NCI-H1105 (cell line): ENCODE measurements at regions not wholly inside any gene's neighbourhood (a gene's known extent, or its start where the extent isn't known, plus 50 kb on each side); places are given as distances from the start of the nearest gene placed in this dataset.
"Not testable (repeated sequence)": the region's sequence is repeated elsewhere in the genome, so short reads cannot be mapped to it uniquely, and the experiment has no call there.

Source experiments
- DNase-seq: peaks from one replicate; lab custom pipeline; 2025; lab: John Stamatoyannopoulos, UW

DNA sequence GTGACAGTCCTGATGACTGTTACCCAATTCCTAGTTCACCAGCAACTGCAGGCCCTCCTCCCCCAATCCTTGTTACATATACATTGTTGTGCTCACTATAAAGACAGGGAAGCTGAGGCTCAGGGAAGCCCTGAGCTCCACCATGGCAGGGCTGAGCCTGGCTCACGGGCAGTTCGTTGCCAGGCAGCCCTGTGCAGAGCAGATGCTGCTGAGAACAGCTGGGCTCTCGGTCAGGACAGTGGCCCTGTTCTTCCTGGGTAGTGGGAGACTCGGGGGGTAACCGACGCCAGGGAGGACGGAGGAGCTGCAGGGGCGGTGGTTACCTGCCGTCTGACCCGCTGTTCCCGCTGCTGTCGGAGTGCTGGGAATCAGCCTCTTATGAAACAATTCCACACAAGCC, 80.9 kb upstream of the ZNF469 start:
- DNase-seq = no peak

DNA sequence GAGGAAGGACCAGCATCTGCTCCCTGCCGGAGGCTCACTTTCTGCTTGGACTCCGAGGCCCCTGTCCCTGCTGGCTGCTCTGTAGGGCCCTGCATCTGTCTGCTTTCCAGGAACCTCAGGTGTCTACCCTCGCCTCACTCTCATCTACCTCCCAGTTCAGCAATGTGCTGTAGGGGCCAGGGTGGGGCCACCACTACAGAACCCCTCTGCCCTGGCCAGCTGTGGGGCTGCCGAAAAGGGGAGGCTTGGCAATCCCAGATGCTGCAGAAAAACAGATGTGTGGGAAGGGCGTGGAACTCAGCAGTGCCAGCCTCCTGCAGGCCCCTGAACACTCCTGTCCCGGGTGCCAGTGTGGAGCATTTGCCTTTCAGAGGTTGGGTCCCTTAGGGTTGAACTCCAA, 80.1 kb upstream of the ZNF469 start:
- DNase-seq = no peak

DNA sequence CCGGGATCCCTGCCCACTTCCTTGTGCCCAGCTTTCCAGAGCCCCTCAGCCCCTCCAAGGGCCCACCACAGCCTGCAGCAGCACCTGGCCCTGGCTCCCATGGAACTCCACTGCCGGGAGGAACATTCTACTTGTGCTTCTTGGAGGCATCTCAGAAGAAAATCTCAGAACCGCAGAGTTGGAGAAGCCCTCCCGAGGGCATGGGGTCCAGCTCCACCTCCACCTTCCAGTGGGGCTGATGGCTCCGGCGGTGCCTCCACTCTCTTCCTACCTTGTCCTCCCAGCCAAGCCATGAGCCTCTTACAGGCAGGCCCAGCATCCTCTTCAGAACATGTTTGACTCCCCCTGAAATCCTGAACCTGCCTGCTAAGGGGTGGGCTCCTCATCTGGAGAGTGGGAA, 79.4 kb upstream of the ZNF469 start:
- no peak for DNase-seq

DNA sequence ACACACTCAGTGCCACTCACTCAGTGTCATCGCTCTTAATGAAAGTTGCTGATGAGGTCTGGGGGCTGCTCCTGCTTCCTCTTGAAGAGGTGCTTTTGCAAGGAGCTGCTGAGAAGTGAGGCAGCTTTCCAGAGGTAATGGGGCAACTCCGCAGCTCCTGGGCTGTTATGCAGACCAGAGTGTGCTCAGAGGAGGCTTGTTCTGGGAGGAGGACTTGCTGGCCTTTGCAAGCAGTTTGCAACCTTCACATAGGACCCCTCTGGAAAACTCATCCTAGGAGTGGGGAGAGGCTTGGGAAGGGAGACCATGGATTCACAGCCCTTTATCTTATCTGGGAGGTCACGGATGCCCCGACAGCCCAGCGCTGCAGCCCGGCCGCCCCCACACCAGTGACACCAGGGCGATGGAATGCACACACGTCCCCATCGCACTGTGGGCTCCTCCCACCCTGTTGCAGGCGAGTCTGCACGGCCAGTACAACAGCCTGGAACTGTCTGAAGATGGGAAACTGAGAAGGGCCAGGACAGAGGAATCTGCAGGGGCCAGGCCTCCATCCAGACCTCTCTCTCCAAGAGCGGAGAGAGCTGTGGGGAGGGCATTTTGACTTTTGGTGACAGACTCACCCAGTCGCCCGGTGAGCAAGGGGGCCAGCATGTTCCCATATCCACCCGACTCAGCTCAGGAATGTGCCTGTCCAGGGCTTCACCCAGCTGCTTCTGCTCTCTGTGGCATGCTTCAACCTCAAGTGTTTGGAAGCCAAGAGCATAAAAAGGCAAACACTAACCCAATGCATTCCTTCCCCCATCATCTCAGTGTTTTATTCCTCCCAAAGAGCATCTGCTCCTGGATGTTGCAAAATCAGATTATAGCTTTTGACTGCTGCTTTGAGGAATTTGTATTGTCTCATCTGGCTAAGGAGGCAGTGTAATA, 78.6 kb upstream of the ZNF469 start:
- DNase-seq = no peak

DNA sequence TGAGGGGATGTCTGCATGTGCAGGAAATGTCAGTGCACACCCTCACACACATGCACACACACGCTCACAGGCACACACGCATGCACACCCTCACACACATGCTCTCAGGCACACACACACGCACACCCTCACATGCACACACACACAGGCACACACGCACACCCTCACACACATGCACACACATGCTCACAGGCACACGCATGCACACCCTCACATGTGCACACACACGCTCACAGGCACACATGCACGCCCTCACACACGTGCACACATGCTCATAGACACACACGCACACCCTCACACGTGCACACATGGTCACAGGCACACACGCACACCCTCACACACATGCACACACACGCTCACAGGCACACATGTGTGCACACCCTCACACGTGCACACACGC, 77.6 kb upstream of the ZNF469 start:
- no peak for DNase-seq

DNA sequence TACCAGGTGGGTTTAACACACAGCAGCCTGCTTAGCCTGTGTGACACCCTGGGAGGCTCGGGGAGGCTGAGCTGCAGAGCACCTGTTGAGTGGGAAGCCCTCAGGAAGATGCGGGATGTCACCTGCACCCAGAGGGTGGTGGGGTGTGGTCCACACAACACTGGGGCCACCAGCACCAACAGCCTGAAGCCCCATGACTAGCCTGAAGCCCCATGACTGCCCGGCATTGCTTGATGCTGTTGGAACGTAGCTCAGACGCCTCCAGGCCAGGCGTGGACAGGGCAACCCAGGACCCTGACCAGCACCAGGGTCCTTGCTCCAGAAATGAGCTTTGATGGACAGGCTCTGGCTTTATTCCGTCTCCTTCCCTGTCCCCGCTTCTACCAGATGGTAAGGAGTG, 76.3 kb upstream of the ZNF469 start:
- no peak for DNase-seq

DNA sequence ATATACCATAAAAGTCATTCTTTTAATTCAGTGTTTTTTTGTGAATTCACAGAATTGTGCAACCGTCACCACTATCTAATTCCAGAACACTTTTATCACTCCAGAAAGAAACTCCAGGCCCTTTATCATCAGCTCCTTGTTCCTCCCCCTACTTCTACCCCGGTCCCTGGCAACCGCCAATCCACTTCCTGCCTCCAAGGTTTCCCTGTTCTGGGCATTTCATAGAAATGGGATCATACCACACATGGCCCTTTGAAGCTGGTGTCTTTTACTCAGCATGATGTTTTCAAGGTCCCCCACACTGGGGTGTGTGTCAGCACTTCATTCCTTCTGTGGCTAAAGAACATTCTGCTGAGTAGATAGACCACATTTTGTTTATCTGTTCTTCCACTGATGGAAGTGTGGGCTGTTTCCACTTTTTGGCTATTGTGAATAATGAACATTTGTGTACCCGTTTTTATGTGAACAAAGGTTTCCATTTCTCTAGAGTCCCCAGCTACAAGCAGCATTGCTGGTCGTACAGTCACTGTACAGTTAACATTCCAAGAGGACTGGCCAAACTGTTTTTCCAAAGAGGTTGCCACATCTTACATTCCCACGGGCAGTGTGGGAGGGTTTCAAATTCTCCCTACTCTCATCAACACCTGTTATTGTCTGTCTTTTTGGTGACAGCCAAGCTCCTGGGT, 75.8 kb upstream of the ZNF469 start:
- DNase-seq = no peak

DNA sequence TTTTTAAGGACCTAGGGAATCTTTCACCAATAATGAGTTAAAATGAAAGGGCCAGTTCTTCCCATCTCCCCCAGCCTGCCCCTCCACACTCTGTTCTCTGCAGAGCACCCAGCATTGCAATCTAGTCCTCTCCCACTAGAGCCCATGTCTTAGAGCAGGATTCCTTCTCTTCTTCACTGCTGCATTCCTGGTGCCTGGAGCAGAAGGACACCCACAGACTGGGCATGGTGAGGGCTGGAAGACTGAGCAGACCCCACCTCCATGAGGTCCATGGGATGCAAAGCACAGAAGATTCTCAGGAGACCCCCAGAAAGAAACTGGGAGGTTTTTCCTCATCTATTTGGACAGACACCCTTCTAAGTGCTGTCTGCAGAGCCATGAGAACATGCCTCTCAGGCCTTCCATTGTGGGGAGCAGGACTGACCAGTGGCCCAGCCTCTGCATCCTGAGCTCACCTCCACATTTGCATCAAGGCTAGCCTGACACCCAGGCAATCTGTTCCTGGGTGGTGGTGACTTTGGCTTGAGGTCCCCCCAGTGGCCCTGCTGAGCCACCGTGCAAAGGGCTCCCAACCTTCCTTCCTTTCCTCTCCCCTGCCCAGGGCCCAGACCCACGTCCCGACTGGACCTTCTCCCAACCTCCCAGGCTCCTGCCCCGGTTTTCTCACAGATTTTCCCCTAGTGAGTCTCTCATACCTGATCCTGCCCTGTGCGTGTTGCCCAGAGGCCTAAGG, 74.2 kb upstream of the ZNF469 start:
- DNase-seq = no peak

DNA sequence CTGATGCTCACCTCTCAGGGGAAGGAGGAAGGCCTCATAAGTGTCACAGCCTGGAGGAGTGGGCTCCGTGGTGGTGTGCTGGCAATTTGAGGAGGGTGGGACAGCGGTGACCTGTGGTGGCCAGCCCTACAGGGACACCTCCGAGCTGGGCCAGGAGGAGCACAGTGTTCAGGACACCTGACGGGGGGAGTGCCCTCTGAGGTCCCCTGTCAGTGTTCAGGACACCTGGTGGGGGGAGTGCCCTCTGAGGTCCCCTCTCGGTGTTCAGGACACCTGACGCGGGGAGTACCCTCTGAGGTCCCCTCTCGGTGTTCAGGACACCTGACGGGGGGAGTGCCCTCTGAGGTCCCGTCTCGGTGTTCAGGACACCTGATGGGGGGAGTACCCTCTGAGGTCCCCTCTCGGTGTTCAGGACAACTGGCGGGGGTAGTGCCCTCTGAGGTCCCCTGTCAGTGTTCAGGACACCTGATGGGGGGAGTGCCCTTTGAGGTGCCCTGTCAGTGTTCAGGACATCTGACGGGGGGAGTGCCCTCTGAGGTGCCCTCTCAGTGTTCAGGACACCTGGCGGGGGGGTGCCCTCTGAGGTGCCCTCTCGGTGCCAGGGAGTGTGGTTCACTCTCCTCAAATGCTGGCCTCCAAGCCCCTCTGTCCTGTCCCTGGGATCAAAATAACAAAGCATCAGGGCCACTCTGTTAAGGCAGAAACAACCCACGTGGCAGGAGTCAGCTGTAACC, 73.4 kb upstream of the ZNF469 start:
- no peak for DNase-seq

DNA sequence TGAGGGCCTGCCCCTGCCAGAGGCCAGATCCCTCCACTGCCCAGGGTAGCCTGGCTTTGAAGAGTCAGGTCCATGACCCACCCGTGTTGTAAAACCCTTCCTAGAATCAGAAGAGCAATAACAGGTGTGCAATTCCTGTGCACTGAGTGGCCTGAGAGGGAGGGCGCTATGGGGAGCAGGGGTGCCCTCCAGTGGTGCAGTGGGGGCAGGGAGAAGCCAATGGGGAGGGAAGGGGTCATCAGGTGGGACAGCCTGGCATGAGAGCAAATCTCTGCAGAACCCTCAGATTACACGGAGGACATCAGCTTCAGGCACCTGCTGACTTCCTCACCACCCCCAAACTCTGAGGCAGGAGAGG, 72.9 kb upstream of the ZNF469 start:
- DNase-seq = no peak

DNA sequence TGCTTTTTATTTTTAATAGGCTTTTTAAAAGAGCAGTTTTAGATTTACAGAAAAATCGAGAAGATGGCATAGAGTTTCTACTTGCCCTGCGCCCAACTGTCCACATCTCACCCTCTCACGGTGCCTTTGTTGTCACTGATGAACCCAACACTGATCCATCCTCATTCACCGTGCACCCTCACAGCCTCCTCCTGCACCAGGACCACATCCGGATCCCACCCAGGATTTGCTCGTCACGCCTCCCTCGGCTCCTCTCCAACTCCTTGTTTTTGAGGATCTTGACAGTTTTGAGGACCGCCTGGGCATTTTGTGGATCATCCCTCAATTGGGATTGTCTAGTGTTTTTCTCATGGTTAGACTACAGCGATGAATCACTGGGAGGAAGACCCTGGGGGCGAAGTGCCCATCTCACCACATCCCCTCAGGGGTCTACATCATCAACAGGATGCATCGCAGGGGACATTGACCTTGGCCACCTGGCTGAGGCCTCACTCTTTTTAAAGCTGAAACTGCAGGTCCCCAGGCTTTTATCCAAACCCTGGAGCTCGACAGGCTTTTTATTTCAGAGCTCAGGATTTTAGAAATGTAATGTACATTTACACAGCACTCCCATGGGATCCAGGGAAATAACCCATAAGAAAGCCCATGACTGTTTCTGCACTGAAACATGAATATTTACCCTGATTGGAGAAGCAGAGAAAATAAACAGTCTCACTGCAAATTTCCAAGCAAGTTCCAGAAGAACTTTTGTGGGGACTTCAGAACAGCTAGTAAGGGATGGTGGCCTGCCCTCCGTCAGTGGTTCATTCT, 71.8 kb upstream of the ZNF469 start:
- DNase-seq = no peak

DNA sequence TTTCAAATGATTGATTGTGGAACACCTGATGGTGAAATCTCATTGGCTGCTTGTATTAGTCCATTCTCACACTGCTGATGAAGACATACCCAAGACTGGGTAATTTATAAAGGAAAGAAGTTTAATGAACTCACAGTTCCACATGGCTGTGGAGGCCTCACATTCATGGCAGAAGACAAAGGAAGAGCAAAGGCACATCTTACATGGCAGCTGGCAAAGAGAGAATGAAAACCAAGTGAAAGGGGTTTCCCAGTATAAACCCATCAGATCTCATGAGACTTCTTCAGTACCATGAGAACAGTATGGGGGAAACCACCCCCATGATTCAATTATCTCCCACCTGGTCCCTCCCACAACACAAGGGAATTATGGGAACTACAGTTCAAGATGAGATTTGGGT, 70.9 kb upstream of the ZNF469 start:
- not testable (repeated sequence) for DNase-seq

DNA sequence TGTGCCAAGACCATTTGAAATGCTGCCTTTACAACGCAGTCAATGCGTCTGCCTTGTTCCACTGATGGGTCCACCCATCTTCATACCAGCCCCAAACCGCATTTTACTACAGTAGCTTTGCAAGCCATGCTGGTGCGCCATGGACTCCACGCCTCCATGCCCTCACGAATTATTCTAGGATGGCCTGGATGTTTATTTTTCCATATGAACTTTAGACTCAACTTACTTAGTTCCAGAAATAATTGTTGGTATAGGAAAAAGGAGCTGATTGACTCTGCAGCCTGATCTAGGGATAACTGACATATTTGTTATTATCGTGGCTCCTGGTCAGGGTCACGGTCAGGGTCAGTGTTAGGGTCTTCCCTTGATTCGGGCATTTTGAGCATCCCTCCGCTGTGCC, 70.0 kb upstream of the ZNF469 start:
- no peak for DNase-seq

DNA sequence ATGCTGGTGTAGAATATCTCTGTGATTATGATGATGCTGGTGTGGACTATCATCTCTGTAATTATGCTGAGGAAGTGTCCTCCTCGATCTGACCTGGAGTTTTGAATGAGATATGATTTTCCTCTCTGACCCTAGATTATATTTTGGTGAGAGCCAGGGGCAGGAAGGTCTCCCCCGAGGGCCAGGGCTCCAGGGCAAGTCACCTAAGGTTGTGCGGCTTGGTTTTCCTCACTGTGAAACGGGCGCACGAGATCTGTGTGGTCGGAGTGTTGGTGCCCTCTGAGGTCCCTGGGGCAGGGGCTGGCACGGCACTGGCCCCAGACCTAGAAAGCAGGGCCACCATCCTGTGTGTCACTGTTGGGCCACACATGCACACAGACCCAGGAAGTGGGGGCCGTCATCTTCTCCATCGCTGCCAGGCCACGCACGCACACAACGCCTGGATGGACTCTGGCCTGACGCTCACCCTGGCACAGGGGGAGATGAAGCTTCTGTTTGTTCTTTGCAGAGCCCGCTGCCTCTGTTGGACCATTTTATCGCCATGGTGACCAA, 67.7 kb upstream of the ZNF469 start:
- no peak for DNase-seq

DNA sequence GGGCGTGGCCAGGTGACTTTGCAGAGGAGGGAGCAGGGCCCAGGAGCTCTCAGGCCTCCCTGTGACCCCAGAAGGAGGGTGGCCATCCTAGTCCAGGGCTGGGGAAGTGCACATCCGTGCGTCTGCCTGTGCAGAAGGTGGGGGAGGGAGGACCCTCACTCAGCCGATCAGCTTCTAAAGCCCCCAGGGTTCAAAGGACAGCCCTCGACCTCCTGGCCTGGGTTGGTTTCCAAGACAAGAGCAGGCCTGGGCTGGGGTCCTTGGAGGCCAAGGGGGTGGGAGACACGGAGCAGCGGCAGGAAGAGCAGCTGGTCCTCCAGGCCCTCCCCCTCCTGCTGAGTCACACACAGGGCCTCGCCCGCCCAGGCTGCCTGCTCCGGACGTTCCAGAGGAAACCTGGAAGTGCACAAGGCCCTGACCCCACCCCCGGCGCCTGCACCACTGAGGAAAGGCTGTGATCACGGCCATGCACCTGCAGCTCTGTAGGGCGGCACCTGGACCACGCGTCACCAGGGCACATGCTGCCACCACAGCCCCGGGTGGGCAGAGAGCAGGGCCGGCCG, 67.1 kb upstream of the ZNF469 start:
- DNase-seq = no peak

DNA sequence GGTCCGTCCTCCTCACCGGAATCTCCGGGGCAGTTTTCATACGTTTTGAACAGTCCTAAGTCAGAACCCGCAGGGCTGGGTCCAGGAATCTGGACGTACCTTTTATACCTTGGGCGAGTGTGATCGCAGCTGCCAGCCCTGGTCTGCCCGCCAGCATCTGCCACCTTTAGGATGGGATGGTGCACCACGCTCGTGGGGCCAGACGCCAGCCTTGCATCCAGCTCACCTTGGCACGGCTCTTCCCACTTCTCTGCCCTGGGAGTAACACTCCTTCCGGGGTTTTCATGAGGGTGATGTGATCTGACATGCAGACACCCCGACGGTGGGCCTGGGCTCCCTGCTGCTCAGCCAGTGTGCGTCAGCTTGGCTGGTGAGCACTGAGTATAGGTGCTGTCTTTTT, 66.6 kb upstream of the ZNF469 start:
- no peak for DNase-seq

DNA sequence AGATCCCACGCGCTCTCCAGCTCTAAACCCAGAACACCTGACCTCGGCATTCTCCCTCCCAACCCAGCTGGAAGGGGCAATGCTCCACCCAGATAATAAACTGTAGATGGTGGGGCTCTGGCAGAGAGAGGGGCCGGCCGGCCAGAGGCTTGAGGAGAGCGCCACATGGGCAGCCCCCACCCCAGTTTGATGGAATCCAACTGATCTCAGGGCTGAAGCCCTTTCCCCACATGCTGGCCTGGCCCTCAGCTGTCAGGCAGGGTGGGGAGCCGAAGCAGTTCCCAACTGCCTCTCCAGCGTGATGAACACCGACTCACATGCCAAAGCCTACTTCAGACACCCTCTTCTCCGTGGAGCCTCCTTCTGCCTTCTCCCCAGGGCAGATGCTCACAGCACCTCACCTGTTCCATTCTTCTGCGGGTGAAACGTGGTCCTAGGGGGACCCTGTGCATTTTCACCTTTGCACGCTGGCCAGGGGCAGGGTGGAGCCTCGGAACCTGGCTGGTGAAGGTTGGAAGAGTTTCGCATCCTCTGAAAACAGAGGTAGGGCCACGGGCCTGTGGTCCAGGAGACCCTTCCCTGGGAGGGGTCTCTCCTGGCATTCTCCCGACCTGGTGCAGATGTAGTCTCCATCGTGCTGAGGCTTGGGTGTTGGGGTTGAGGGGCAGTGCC, 65.7 kb upstream of the ZNF469 start:
- DNase-seq = no peak

DNA sequence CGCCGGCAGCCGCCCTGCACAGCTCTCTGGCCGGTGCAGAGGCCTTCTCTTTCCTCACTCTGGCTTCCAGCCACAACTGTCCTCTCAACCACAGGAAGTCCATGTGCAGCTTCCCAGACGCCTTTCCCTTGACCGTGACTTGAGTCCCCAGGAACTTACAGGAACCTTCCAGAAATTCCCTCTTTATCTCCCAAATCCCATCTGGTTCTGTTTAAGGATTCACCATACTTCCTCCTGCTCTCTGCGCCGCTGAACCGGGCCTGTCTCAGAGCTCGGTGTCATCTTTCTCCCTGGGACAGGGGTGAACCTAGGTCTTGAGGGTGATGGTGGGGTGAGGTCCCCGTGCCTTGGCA, 65.2 kb upstream of the ZNF469 start:
- DNase-seq = no peak

DNA sequence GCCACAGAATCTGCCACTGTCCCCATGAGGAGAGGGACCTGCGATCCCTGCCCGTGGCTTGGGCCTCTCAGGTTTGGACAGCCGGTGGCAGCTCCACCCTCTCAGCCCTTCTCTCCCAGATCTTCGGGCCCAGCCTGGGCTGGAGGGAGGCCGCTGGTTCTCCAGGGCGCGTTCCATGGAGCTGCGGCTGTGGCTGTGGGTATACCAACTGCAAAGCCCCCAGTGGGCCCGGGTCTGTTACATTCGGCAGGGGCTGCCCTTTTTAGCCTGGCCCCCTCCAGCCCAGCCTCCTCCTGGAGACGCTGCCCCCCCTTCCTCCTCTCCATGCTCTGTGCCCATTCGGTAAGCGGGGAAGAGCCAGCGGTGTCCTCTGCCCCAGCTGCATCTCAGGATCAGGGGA, 64.7 kb upstream of the ZNF469 start:
- no peak for DNase-seq

DNA sequence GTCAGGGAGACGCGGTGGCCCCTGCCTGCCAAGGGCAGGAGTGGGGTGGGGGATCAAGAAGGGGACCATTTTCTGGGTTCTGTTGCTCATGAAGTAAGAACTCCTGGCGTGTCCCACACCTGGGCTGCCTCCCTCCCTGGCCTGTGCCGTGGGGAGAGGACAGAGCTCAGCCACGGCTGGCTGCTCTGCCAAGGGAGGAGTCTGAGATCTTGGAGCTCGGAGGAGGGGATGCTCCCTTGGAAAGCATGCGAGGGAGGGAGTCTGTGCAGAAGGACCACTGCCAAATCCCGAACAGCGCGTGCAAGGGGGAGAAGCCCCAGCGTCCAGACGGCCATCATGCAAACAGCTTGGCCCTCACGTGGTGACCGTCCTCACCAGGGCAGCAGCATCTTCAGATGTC, 64.2 kb upstream of the ZNF469 start:
- DNase-seq = no peak
